HL-60 (cell line): ENCODE measurements at regions not wholly inside any gene's neighbourhood (a gene's known extent, or its start where the extent isn't known, plus 50 kb on each side); places are given as distances from the start of the nearest gene placed in this dataset.

ENCODE experiments used
- DNase-seq, 2 experiments: peaks; one replicate each; pipeline ENCODE4 v3.0.0-alpha.2; 2010 to 2020; ENCODE audit warnings: low read depth in 1 of 2, low spot score in 1 of 2
- H3K27ac ChIP-seq: fragments of 250-450 bp; sonication (Bioruptor Pico); replicated peaks from 2 replicates; pipeline ENCODE4 v1.5.1; 2020; ENCODE audit warnings: mild to moderate bottlenecking, moderate library complexity
- H3K27me3 ChIP-seq: fragments of 250-450 bp; sonication (Bioruptor Pico); 2 replicates; pipeline ENCODE4 v1.5.1; 2021; ENCODE audit warnings: mild to moderate bottlenecking, moderate library complexity; ENCODE audit not compliant: insufficient read depth, poor library complexity, severe bottlenecking
- H3K4me3 ChIP-seq: replicated peaks from 2 replicates; pipeline ENCODE4 v1.5.1; 2011; ENCODE audit warnings: mild to moderate bottlenecking, control low read depth, low read length; ENCODE audit not compliant: insufficient read depth
- CTCF ChIP-seq: IDR thresholded peaks from one replicate; pipeline ENCODE4 v1.5.1; 2011; ENCODE audit warnings: low read length, control low read depth, inconsistent platforms; ENCODE audit not compliant: insufficient read depth
- GABPA ChIP-seq: IDR thresholded peaks from 2 replicates; pipeline ENCODE4 v1.6.1; 2012; ENCODE audit warnings: low read depth
- POLR2AphosphoS5 ChIP-seq: IDR thresholded peaks from 2 replicates; pipeline ENCODE4 v1.6.1; 2012; ENCODE audit warnings: low read depth
- SPI1 ChIP-seq: IDR thresholded peaks from 2 replicates; pipeline ENCODE4 v1.6.1; 2012; ENCODE audit warnings: low read depth, mild to moderate bottlenecking, borderline replicate concordance
- TF ChIP-seq, protein P1 (sequence below): IDR thresholded peaks from 2 replicates; pipeline ENCODE4 v1.6.1; 2012; ENCODE audit warnings: low read depth; ENCODE audit not compliant: insufficient replicate concordance

- no peak overlapping the region for H3K27ac ChIP-seq
- no peak for DNase-seq
- no peak for TF ChIP-seq GABPA
- TF ChIP-seq SPI1, result no peak
- TF ChIP-seq, protein P1, sequence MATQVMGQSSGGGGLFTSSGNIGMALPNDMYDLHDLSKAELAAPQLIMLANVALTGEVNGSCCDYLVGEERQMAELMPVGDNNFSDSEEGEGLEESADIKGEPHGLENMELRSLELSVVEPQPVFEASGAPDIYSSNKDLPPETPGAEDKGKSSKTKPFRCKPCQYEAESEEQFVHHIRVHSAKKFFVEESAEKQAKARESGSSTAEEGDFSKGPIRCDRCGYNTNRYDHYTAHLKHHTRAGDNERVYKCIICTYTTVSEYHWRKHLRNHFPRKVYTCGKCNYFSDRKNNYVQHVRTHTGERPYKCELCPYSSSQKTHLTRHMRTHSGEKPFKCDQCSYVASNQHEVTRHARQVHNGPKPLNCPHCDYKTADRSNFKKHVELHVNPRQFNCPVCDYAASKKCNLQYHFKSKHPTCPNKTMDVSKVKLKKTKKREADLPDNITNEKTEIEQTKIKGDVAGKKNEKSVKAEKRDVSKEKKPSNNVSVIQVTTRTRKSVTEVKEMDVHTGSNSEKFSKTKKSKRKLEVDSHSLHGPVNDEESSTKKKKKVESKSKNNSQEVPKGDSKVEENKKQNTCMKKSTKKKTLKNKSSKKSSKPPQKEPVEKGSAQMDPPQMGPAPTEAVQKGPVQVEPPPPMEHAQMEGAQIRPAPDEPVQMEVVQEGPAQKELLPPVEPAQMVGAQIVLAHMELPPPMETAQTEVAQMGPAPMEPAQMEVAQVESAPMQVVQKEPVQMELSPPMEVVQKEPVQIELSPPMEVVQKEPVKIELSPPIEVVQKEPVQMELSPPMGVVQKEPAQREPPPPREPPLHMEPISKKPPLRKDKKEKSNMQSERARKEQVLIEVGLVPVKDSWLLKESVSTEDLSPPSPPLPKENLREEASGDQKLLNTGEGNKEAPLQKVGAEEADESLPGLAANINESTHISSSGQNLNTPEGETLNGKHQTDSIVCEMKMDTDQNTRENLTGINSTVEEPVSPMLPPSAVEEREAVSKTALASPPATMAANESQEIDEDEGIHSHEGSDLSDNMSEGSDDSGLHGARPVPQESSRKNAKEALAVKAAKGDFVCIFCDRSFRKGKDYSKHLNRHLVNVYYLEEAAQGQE, result no peak
- TF ChIP-seq CTCF, result no peak
- TF ChIP-seq POLR2AphosphoS5, result no peak
Observed at GRCh38 chr5:54799645-54800044, 185.7 kb downstream of the ESM1 start.

GRCh38 chr5:54795777-54796176 lies 189.6 kb downstream of the ESM1 start:
- Histone ChIP-seq H3K4me3 (no peak overlapping the region), H3K27ac (no peak overlapping the region), H3K27me3 (no peaks in the 10 kb centered on the region)
- no peak for DNase-seq
- TF ChIP-seq, protein P1, result no peak
- TF ChIP-seq GABPA, result no peak
- TF ChIP-seq SPI1, result no peak
- TF ChIP-seq CTCF, result no peak
- no peak for TF ChIP-seq POLR2AphosphoS5

More at GRCh38 chr5:54799645-54800044, 185.7 kb downstream of the ESM1 start:
- Histone ChIP-seq H3K27me3 (no peaks in the 10 kb centered on the region), H3K4me3 (no peak overlapping the region)

DNA sequence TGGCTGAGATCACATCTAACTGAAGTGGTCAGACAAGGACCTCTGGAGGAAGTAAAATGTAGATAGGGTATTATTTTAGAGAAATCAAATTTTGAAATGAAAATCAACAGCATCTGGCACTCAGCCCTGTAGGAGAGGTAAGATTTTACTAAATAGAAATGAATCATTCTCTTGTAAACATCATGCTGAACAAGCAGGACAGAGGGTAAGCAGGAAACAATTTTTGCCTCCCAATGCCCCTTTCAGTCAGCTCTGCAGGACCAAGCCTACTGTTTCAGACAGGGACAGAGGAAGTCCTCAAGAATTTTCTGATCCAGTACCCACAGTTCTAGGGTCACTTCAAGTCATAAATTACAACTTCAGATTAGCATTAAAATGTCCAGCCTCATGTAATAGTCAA lies 190.1 kb downstream of the ESM1 start:
- H3K27ac ChIP-seq, result no peak overlapping the region
- H3K27me3 ChIP-seq, result no peaks in the 10 kb centered on the region
- TF ChIP-seq SPI1 (no peak), CTCF (no peak), GABPA (no peak), POLR2AphosphoS5 (no peak)
- TF ChIP-seq, protein P1, result no peak
- H3K4me3 ChIP-seq, result no peak overlapping the region
- no peak for DNase-seq
